Endothelial cell of umbilical vein (primary cell): ENCODE measurements at regions not wholly inside any gene's neighbourhood (a gene's known extent, or its start where the extent isn't known, plus 50 kb on each side); places are given as distances from the start of the nearest gene placed in this dataset.

Experiments
- BruUV-seq: library from RNA; stranded (reverse); fragments of 400-500 nt; replicated peaks from 2 replicates; lab custom pipeline; 2021; lab: Mats Ljungman, UMichigan
- CTCF ChIA-PET: fragments of 300-600, 350-600 bp; sonication (Branson Sonifier 250); formaldehyde crosslinking; loops from one replicate; lab custom pipeline; 2021; ENCODE audit warnings: antibody characterized with exemption, inconsistent platforms; lab: Charles Lee
- POLR2A ChIA-PET: fragments of 300-600, 350-600 bp; sonication (Branson Sonifier 250); formaldehyde crosslinking; loops from one replicate; lab custom pipeline; 2021; ENCODE audit warnings: antibody characterized with exemption, inconsistent platforms; lab: Charles Lee
- DNase-seq: peaks from one replicate; pipeline ENCODE4 v3.0.0-alpha.2; 2011; ENCODE audit warnings: low read depth, low spot score
- FAIRE-seq: peaks from 2 replicates; lab custom pipeline; 2011; peaks lifted over from hg19 to GRCh38; lab: Jason Lieb, UNC
- H2AFZ ChIP-seq: 2 replicates; pipeline ENCODE4 v1.6.0; 2012; ENCODE audit warnings: low read depth, low read length, control low read depth, inconsistent platforms
- H3K27ac ChIP-seq: 2 replicates; pipeline ENCODE4 v1.5.1; 2011; ENCODE audit warnings: low read depth, mild to moderate bottlenecking, control low read depth, low read length, moderate library complexity; ENCODE audit not compliant: insufficient read depth
- H3K27me3 ChIP-seq, 2 experiments: 2 replicates each; pipeline versions ENCODE4 v1.6.0 to v1.6.1; 2011; ENCODE audit warnings: low read length in 2 of 2, mixed read lengths in 1 of 2; ENCODE audit not compliant: control insufficient read depth in 2 of 2, insufficient read depth in 2 of 2
- H3K36me3 ChIP-seq, 2 experiments: 2 replicates in 1 of 2; 3 replicates in 1 of 2; pipeline ENCODE4 v1.5.1; 2011; ENCODE audit warnings: low read length in 2 of 2, mild to moderate bottlenecking in 1 of 2, moderate library complexity in 1 of 2; ENCODE audit not compliant: control insufficient read depth in 2 of 2, insufficient read depth in 2 of 2; ENCODE audit errors: extremely low read depth in 1 of 2
- H3K4me1 ChIP-seq: 3 replicates; pipeline ENCODE4 v1.5.1; 2011; ENCODE audit warnings: mild to moderate bottlenecking, low read length; ENCODE audit not compliant: control insufficient read depth, insufficient read depth; ENCODE audit errors: extremely low read depth
- H3K4me2 ChIP-seq: 2 replicates; pipeline ENCODE4 v1.6.1; 2011; ENCODE audit warnings: low read length, control low read depth, mixed read lengths; ENCODE audit not compliant: insufficient read depth
- H3K4me3 ChIP-seq, 3 experiments: fragments of 200-600 bp in 1 of 3; sonication (generic), shearing (Covaris generic) in 1 of 3; replicated peaks in 1 of 3; 2 replicates each; pipeline ENCODE4 v1.5.1; 2011 to 2016; ENCODE audit warnings: control low read depth in 3 of 3, low read length in 3 of 3, mild to moderate bottlenecking in 2 of 3, inconsistent platforms in 1 of 3, low read depth in 1 of 3, moderate library complexity in 1 of 3; ENCODE audit not compliant: insufficient read depth in 1 of 3
- H3K79me2 ChIP-seq: 2 replicates; pipeline ENCODE4 v1.6.0; 2012; ENCODE audit warnings: low read length, inconsistent platforms; ENCODE audit not compliant: control insufficient read depth, insufficient read depth
- H3K9ac ChIP-seq: replicated peaks from 2 replicates; pipeline ENCODE3; 2011; ENCODE audit warnings: low read length, control low read depth; ENCODE audit not compliant: insufficient read depth; ENCODE audit errors: extremely low read depth
- H3K9me1 ChIP-seq: replicated peaks from 3 replicates; pipeline ENCODE4 v1.6.0; 2011; ENCODE audit warnings: mild to moderate bottlenecking, low read length; ENCODE audit not compliant: control insufficient read depth, insufficient read depth; ENCODE audit errors: extremely low read depth
- H3K9me3 ChIP-seq: replicated peaks from 2 replicates; pipeline ENCODE4 v1.5.1; 2012; ENCODE audit warnings: low read length, inconsistent platforms; ENCODE audit not compliant: control insufficient read depth, insufficient read depth
- H4K20me1 ChIP-seq: replicated peaks from 2 replicates; pipeline ENCODE3; 2011; ENCODE audit warnings: mild to moderate bottlenecking, low read length; ENCODE audit not compliant: control insufficient read depth, insufficient read depth; ENCODE audit errors: extremely low read depth
- EZH2 ChIP-seq: IDR thresholded peaks from 2 replicates; pipeline ENCODE4 v1.6.1; 2012; ENCODE audit warnings: borderline replicate concordance, low read depth, mild to moderate bottlenecking, moderate library complexity, low read length, inconsistent platforms; ENCODE audit not compliant: severe bottlenecking
- FOS ChIP-seq: IDR thresholded peaks from 2 replicates; pipeline ENCODE4 v1.6.1; 2011; ENCODE audit warnings: mild to moderate bottlenecking, low read length, moderate library complexity, borderline replicate concordance; ENCODE audit not compliant: insufficient read depth
- GATA2 ChIP-seq: IDR thresholded peaks from 2 replicates; pipeline ENCODE4 v1.7.0; 2011; ENCODE audit warnings: low read depth, mild to moderate bottlenecking, moderate library complexity, mixed read lengths, low read length; ENCODE audit not compliant: insufficient read length, insufficient read depth
- JUN ChIP-seq: IDR thresholded peaks from 2 replicates; pipeline ENCODE4 v1.6.1; 2011; ENCODE audit warnings: borderline replicate concordance, low read depth; ENCODE audit not compliant: insufficient read length, insufficient read depth
- MYC ChIP-seq: IDR thresholded peaks from one replicate; pipeline ENCODE4 v1.6.1; 2011; ENCODE audit warnings: mild to moderate bottlenecking, low read depth, low read length
- POLR2A ChIP-seq: IDR thresholded peaks from 2 replicates; pipeline ENCODE4 v1.6.1; 2012; ENCODE audit warnings: low read depth, mild to moderate bottlenecking, control low read depth, low read length
- POLR2AphosphoS5 ChIP-seq: IDR thresholded peaks from 2 replicates; pipeline ENCODE4 v1.6.1; 2012; ENCODE audit warnings: low read depth, mild to moderate bottlenecking, control low read depth, low read length, moderate library complexity; ENCODE audit not compliant: insufficient read depth
- dilution Hi-C: fragments of 300-500 bp; cut with MboI; formaldehyde crosslinking; loops from one replicate; pipeline ENCODE4 v1.15.0; 2019; ENCODE audit warnings: low sequenced_read_pairs; ENCODE audit not compliant: extremely low pct_ligation_motif_present
- intact Hi-C: fragments of 100-400 bp; cut with micrococcal nuclease; formaldehyde crosslinking; loops from one replicate; pipeline ENCODE4 v1.10.0; 2022
- TF ChIP-seq, protein P1 (sequence below), 2 donors: IDR thresholded peaks; 1 replicate in 1 of 2; 2 replicates in 1 of 2; pipeline ENCODE4 v1.5.1; 2011; ENCODE audit warnings: low read length in 2 of 2, mild to moderate bottlenecking in 2 of 2, moderate library complexity in 2 of 2, control low read depth in 1 of 2, inconsistent platforms in 1 of 2, low read depth in 1 of 2; ENCODE audit not compliant: insufficient read depth in 1 of 2; ENCODE audit errors: extremely low read depth in 1 of 2
- TF ChIP-seq, protein P2 (sequence below): IDR thresholded peaks from 2 replicates; pipeline ENCODE4 v1.6.1; 2011; ENCODE audit not compliant: insufficient read depth, insufficient read length

- intact Hi-C loops: no loop called here
- Histone ChIP-seq H3K27me3 (no peaks in the 10 kb centered on the region), H4K20me1 (no peaks in the 10 kb centered on the region), H3K79me2 (no peaks in the 10 kb centered on the region), H3K4me1 (no peaks in the 10 kb centered on the region), H3K36me3 (no peaks in the 10 kb centered on the region), H3K9ac (no peak overlapping the region), H3K27ac (no peak overlapping the region), H3K4me3 (no peak overlapping the region), H2AFZ (no peak overlapping the region), H3K9me1 (no peaks in the 10 kb centered on the region), H3K9me3 (no peaks in the 10 kb centered on the region), H3K4me2 (no peak overlapping the region)
- TF ChIP-seq FOS: no peak
- TF ChIP-seq MYC: no peak
- TF ChIP-seq JUN: no peak
- TF ChIP-seq, protein P1, sequence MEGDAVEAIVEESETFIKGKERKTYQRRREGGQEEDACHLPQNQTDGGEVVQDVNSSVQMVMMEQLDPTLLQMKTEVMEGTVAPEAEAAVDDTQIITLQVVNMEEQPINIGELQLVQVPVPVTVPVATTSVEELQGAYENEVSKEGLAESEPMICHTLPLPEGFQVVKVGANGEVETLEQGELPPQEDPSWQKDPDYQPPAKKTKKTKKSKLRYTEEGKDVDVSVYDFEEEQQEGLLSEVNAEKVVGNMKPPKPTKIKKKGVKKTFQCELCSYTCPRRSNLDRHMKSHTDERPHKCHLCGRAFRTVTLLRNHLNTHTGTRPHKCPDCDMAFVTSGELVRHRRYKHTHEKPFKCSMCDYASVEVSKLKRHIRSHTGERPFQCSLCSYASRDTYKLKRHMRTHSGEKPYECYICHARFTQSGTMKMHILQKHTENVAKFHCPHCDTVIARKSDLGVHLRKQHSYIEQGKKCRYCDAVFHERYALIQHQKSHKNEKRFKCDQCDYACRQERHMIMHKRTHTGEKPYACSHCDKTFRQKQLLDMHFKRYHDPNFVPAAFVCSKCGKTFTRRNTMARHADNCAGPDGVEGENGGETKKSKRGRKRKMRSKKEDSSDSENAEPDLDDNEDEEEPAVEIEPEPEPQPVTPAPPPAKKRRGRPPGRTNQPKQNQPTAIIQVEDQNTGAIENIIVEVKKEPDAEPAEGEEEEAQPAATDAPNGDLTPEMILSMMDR (IDR thresholded peaks at IDR 0.05; ENCODE audit: extremely low read depth in 1 of 2, insufficient read depth in 1 of 2, low read depth in 1 of 2, low read length in 2 of 2): no peak
- TF ChIP-seq POLR2A: no peak
- no peak for TF ChIP-seq POLR2AphosphoS5
- no peak for TF ChIP-seq GATA2
- TF ChIP-seq, protein P2, sequence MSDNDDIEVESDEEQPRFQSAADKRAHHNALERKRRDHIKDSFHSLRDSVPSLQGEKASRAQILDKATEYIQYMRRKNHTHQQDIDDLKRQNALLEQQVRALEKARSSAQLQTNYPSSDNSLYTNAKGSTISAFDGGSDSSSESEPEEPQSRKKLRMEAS: no peak
- TF ChIP-seq EZH2: no peak
- ChIA-PET CTCF (no interaction called here), POLR2A (no interaction called here)
- DNase-seq (no peak), FAIRE-seq (no peak)
- no TSS peak for BruUV-seq
- dilution Hi-C loops: no loop called here
These were observed 438.2 kb upstream of the FAR2 start for GRCh38 chr12:28710882-28711281.
